OCI-LY7 (cell line): ENCODE measurements at regions not wholly inside any gene's neighbourhood (a gene's known extent, or its start where the extent isn't known, plus 50 kb on each side); places are given as distances from the start of the nearest gene placed in this dataset.

Experiments used
- CTCF ChIP-seq: fragments of 200-600 bp; sonication (generic); conservative IDR thresholded peaks from 2 replicates; pipeline ENCODE4 v1.5.1; 2014; ENCODE audit warnings: mild to moderate bottlenecking, antibody characterized with exemption, low read length, moderate library complexity, mixed read lengths
- EZH2phosphoT487 ChIP-seq: fragments of 200-600 bp; sonication (generic); IDR thresholded peaks from 2 replicates; pipeline ENCODE4 v1.6.1; 2018; ENCODE audit warnings: low read depth, borderline replicate concordance, mild to moderate bottlenecking, mixed run types, antibody characterized with exemption, low read length, moderate library complexity, mixed read lengths

GRCh38 chr1:14504517-14504916, 94.0 kb upstream of the KAZN start:
- TF ChIP-seq CTCF (no peak), EZH2phosphoT487 (no peak)
